ENCODE measurements at regions not wholly inside any gene's neighbourhood (a gene's known extent, or its start where the extent isn't known, plus 50 kb on each side); places are given as distances from the start of the nearest gene placed in this dataset.
"Not testable (repeated sequence)": the region's sequence is repeated elsewhere in the genome, so short reads cannot be mapped to it uniquely, and the experiment has no call there.

DNA sequence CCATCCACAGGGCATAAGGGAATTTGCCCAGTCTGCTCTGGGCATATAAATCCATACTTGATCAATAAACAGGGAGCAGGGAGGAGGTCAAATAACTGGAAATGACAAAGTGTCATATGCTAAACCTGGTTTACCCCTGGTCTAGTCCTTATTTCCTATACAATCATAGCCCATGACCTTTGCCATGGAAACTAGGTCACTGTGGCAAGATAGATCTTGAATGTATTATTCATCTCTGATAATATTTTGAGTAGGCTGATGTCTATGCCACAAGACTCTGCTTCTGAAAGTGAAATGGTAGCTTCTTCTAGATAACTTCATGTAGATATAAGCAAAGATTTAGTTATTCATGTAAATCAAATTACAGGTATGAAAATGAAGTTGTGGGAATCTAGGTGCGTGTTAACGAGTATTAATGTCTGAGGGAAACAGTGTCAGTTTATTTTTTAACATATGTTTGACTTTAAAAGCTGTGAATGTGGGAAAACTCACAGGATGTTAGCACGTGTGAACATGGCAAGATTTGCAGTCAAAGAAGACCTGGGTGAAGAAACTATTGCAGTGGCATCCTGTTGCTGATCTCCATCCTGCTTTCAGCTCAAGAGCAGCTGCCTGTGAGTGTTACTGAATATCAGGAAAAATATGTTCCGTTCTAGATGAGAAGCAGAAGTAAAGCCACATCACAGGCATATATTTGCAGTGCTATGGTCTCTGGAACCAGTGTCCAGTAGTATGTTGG lies 81.8 kb upstream of the NDP start:
- in situ Hi-C loops (cut with HindIII; ENCODE audit: low pct_unique_long_range_greater_than_20kb, low sequenced_read_pairs), result no loop called here
- no peak for DNase-seq (ENCODE audit: low read depth, low spot score)

DNA sequence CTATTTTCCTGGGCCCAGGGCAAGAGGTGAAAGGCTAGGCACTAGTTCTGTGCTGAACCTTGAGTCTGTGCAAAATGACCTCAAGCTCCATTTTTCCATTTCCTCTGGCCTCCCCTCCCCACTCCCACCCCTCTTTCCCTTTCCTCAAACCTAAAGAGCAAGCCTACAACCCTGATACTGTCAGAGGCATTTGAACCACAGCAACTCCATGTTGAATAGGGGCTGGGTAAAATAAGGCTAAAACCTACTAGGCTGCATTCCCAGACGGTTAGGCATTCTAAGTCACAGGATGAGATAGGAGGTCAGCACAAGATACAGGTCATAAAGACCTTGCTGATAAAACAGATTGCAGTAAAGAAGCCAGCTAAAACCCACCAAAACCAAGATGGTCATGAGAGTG lies 71.9 kb upstream of the NDP start:
- in situ Hi-C loops (cut with HindIII; ENCODE audit: low pct_unique_long_range_greater_than_20kb, low sequenced_read_pairs); DNase-seq (ENCODE audit: low read depth, low spot score): not testable (repeated sequence)

DNA sequence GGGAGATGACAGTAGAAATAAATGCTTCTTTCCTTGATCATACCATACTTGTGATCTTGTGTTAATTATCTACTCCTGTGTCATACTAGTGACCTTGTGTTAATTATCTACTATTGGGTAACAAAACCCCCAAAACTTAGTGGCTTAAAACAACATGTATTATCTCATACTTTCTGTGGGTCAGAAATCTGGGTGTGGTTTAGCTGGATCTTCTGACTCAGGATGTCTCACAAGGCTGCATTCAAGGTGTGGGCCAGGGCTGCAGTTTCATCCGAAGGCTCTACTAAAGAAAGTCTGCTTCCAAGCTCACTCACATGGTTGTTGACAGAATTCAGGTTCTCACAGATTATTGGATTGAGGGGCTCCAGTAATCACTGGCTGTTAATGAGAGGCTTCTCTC lies 70.3 kb upstream of the NDP start:
- in situ Hi-C loops (cut with HindIII; ENCODE audit: low pct_unique_long_range_greater_than_20kb, low sequenced_read_pairs), result no loop called here
- no peak for DNase-seq (ENCODE audit: low read depth, low spot score)

DNA sequence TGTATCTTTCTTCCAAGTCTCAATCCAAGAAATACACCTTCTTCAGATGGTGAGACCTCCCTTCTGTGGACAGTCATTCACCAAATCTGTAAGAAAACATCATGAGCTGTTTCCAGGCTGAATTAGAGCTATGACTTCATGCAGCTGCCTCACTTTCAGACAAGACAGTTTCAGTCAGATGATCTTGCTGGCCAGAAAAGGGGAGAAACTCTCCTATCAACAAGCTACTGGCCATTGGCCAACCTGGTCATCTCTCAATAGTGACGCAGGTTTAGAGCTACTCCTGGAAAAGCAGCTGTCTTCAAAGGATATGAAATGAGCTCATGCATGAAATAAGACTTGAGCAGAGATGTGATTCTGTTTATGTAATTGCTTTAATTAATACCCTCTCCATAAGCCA lies 69.6 kb upstream of the NDP start:
- peak; percentile 43 for DNase-seq (ENCODE audit: low read depth, low spot score)
- in situ Hi-C loops (cut with HindIII; ENCODE audit: low pct_unique_long_range_greater_than_20kb, low sequenced_read_pairs), result no loop called here

DNA sequence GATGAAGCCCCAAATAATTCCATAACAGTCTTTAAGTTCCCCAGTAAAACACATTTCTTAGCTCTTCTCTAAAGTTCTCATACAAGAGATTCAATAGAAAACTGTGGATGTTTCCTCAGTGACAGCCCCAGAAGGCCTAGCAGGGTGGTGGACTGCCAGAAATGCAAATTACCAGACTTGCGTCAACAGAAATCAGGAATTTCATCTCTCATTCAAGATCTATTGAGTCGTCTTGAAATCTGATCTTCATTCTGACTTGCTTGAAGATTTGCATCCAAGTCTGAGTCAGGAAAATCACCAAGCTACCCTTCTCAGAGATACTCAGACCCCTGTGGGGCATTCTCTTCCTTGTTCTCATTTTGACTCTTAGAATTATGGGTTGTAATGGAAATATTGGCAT lies 68.9 kb upstream of the NDP start:
- in situ Hi-C loops (cut with HindIII; ENCODE audit: low pct_unique_long_range_greater_than_20kb, low sequenced_read_pairs), result no loop called here
- no peak for DNase-seq (ENCODE audit: low read depth, low spot score)

DNA sequence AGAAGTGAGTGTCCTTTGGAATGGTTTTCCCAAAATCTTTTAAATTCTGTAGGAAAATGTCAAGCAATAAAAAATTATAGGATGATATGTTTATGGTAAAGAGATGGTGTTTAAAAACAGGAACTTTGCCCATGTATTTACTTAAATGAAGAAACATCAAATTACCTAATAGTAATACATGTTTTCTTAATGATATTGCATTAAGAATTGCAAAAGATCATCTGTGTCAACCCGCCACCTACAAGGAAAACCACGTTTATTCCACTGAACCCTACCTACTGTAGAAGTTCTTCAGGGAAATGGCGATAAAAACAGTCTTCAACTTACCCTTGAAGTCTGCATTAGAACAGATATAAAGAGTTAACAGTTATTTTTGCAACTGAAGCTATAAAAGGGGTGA lies 67.2 kb upstream of the NDP start:
- no peak for DNase-seq (ENCODE audit: low read depth, low spot score)
- in situ Hi-C loops (cut with HindIII; ENCODE audit: low pct_unique_long_range_greater_than_20kb, low sequenced_read_pairs), result no loop called here

DNA sequence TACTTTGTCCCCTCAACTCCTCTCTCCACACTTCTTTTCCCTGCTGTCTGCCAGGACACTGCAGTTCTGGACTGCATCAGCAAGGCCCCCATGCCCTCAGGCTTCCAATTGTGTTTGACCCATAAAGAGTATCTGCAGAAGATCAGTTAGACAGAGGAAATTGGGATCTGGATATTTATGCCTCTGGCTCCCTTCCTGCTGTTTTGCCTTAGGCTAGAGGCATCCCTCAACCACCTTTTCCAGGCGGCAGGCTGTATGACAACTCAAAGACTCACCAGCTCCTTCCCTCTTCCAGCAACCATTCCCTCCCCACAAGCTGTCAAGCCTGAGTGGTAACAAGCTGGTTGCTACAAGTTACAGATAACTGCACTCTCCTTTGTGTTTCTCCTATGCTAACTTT lies 66.4 kb upstream of the NDP start:
- in situ Hi-C loops (cut with HindIII; ENCODE audit: low pct_unique_long_range_greater_than_20kb, low sequenced_read_pairs), result no loop called here
- DNase-seq (ENCODE audit: low read depth, low spot score), result no peak

DNA sequence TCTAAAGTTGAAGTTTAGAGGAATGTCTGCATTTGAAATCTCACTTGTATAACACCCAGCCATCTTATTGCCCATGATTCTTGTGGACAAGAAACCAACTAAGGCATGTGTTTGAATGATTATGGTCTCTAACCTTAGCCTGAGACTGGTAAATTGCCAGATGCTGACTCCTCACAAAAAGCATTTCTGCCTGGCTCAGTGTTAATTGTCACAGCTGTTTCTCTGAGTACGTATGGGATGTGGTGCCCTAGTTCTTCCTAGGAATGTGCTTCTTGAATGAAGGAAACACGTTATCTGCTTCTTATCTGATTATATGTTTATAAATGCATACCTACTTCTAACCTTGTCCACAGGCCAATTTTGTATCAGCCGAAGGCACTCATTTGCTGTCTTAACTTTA lies 63.1 kb upstream of the NDP start:
- in situ Hi-C loops (cut with HindIII; ENCODE audit: low pct_unique_long_range_greater_than_20kb, low sequenced_read_pairs), result no loop called here
- no peak for DNase-seq (ENCODE audit: low read depth, low spot score)

DNA sequence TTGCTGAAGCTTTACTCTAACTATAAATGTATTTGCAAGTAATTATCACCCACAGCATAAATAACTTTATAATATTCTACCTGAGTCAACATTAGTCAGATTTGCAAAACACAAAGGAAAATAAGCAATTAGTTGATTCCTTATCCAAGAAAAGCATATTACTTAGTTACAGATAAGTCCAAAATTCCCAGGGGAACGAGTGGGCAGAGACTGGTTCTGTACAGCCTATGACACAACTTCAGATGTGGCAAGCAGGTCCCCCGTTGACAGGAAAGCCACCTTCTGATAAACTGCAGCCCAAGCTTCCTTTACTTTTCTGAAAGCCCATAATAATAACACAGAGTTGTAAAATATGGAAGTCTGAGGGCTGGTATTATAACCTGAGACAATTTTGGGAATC lies 62.4 kb upstream of the NDP start:
- no peak for DNase-seq (ENCODE audit: low read depth, low spot score)
- in situ Hi-C loops (cut with HindIII; ENCODE audit: low pct_unique_long_range_greater_than_20kb, low sequenced_read_pairs), result no loop called here

DNA sequence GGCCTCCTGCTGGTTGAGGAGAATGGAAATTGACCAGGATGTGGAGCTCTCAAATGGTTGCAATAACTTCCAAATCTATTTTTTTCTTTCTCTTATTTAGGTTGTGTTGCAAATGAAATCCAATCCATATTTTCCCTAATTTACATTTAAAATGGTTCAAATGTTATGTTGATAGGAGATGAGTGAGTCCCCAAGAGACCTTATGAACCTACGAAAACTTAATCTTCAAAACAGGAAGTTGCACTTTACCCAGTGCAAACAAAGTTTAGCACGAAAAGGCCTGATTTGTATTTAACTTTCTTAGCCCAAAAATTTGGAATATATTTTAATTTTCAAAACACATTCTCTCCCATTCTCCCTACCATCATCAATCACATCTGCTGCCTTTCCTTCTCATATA lies 59.3 kb upstream of the NDP start:
- in situ Hi-C loops (cut with HindIII; ENCODE audit: low pct_unique_long_range_greater_than_20kb, low sequenced_read_pairs), result no loop called here
- no peak for DNase-seq (ENCODE audit: low read depth, low spot score)

DNA sequence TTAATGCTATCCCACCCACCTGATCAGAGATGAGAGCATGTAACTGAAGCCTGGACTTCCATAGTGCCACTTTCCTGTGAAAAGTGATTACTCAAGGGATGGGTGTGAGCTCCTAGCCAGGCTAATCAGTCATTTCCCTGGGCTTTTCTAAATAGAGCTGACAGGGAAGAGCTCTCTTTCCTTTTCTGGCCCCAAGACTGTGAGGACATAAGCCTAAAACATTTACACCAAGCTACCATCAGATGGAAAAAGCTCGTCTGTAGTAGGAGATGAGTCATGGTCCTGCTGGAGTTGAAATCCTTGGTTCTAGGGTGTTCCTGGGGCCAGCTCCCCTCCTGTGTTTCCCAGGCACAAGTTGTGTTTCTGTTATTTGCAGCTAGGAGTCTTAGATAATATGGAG lies 52.4 kb upstream of the NDP start:
- no peak for DNase-seq (ENCODE audit: low read depth, low spot score)
- in situ Hi-C loops (cut with HindIII; ENCODE audit: low pct_unique_long_range_greater_than_20kb, low sequenced_read_pairs), result no loop called here
